Heart right ventricle (tissue), 16 donors: ENCODE measurements at regions not wholly inside any gene's neighbourhood (a gene's known extent, or its start where the extent isn't known, plus 50 kb on each side); places are given as distances from the start of the nearest gene placed in this dataset.
"Not testable (repeated sequence)": the region's sequence is repeated elsewhere in the genome, so short reads cannot be mapped to it uniquely, and the experiment has no call there.

Experiments
- ATAC-seq, 8 donors: fragments of 200-7000 bp; cut with Tn5 transposase; one replicate each; pipeline ENCODE4 v1.9.1; 2020; ENCODE audit warnings: mild to moderate bottlenecking in 8 of 8, moderate library complexity in 8 of 8, moderate number of reproducible peaks in 1 of 8
- DNase-seq, 2 donors: peaks; one replicate each; pipeline ENCODE4 v3.0.0-alpha.2; 2020
- H3K27ac ChIP-seq, 10 donors: fragments of 200-600 bp; sonication (generic) in 2 of 10; one replicate each; pipeline versions ENCODE4 v1.5.0 to v1.8.0; 2020 to 2022; ENCODE audit warnings: mild to moderate bottlenecking in 3 of 10
- H3K27me3 ChIP-seq, 7 donors: fragments of 200-600 bp; one replicate each; pipeline ENCODE4 v1.8.0; 2021 to 2022; ENCODE audit warnings: mild to moderate bottlenecking in 2 of 7
- H3K36me3 ChIP-seq, 9 donors: fragments of 200-600 bp; sonication (generic) in 1 of 9; one replicate each; pipeline versions ENCODE4 v1.5.0 to v1.8.0; 2020 to 2022; ENCODE audit warnings: mild to moderate bottlenecking in 2 of 9
- H3K4me1 ChIP-seq, 9 donors: fragments of 200-600 bp; sonication (generic) in 1 of 9; one replicate each; pipeline versions ENCODE4 v1.5.0 to v1.8.0; 2020 to 2022; ENCODE audit warnings: mild to moderate bottlenecking in 4 of 9
- H3K4me3 ChIP-seq, 10 donors: fragments of 200-600 bp; sonication (generic) in 2 of 10; one replicate each; pipeline versions ENCODE4 v1.5.0 to v1.8.0; 2020 to 2022; ENCODE audit warnings: mild to moderate bottlenecking in 7 of 10, moderate library complexity in 2 of 10
- H3K9me3 ChIP-seq, 11 donors: fragments of 200-600 bp in 10 of 11; sonication (generic) in 2 of 11; one replicate each; pipeline versions ENCODE4 v1.5.0 to v1.8.0; 2013 to 2022; ENCODE audit warnings: mild to moderate bottlenecking in 2 of 11, control low read depth in 1 of 11, moderate library complexity in 1 of 11
- WGBS, 2 donors: extraction: QIAGEN DNeasy Blood & Tissue Kit; methylation state at CpG; one replicate each; pipeline ENCODE4 v1.1.7; 2013; ENCODE audit warnings: inconsistent platforms in 1 of 2; 5-methylcytosine and 5-hydroxymethylcytosine counted together
- intact Hi-C, 10 donors: fragments of 100-400 bp; cut with DNase I; formaldehyde crosslinking; loops; one replicate each; pipeline versions ENCODE4 v1.11.1 to v1.14.2; 2022
- TF ChIP-seq, protein P1 (sequence below), 9 donors: fragments of 200-600 bp; sonication (generic) in 2 of 9; IDR thresholded peaks; one replicate each; pipeline versions ENCODE4 v1.5.0 to v1.8.0; 2021 to 2022; ENCODE audit warnings: antibody characterized with exemption in 9 of 9, mild to moderate bottlenecking in 5 of 9, moderate library complexity in 1 of 9
- donor health status: Arrhythmogenic right ventricular cardiomyopathy.
- donor health status: ischemic (EF 13 %, LVEDD 7.1; RV severe dilation, severe dysfunction).
- donor health status: healthy with polysubstance abuse.
- donor health status: DM: no; HTN: yes; CAD: no.
- donor health status: DM: no; HTN: no; CAD: no.
- donor health status: ischemic (EF 25% LVEDD 6.9; RV normal size, moderate dysfunction).
- donor health status: ischemic (EF 25% LVEDD 5.7; RV mildly dilated, moderate dysfunction).
- donor health status: healthy.
- donor health status: DM: yes; HTN: yes; CAD: no.
- donor health status: Ischemic cardiomyopathy.
- donor health status: ischemic (EF 35%, LVEDD 5.7; RV mildly dilated, moderate dysfunction).
- donor health status: nonischemic (EF 11% LVEDD 7.7; RV severe dilation, severe dysfunction).
- donor health status: DM: yes; HTN: yes; CAD: no.
- donor health status: PGD.
- donor health status: ischemic (EF 29% LVEDD 5.4; RV normal size, mild dysfunction).
- donor health status: nonischemic (EF 23%, LVEDD 6.1; RV moderate dilation, normal function).

- H3K27ac ChIP-seq: no peak overlapping the region
Measured at GRCh38 chr4:45437381-45437780, 686.5 kb downstream of the GABRG1 start.

DNA sequence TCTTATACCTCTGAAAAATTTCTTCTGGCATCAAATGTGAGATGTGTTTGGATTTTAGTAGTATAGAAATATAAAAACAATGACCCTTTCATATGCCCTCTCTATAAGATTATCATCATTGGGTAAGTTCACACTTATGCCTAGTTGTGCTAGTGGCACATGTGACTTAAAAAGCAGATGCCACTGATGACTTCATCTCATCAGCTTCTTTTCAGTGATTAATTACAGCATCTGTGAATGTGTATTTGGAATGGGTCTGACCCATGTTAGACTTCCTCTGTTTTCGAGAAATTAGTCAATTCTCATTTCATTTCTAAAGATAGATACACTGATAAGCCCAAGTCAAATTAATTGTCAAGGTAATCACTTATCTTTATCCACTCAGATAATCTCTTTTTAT lies 698.7 kb downstream of the GABRG1 start:
- DNase-seq (no peak), ATAC-seq (no peak)
- 52 to 74% methylated on average over 1 of the region's 1 CpG for WGBS, 2 donors
- H3K4me1 ChIP-seq: no peaks in the 10 kb centered on the region
- peaks cover 0 to 28% (median 0%) of the 10 kb centered on the region in 11 donors for H3K9me3 ChIP-seq
- H3K27ac ChIP-seq: no peak overlapping the region
- H3K27me3 ChIP-seq: no peaks in the 10 kb centered on the region
- no peak overlapping the region for H3K4me3 ChIP-seq
- intact Hi-C loops: no loop called here
- H3K36me3 ChIP-seq: no peaks in the 10 kb centered on the region
- TF ChIP-seq, protein P1, sequence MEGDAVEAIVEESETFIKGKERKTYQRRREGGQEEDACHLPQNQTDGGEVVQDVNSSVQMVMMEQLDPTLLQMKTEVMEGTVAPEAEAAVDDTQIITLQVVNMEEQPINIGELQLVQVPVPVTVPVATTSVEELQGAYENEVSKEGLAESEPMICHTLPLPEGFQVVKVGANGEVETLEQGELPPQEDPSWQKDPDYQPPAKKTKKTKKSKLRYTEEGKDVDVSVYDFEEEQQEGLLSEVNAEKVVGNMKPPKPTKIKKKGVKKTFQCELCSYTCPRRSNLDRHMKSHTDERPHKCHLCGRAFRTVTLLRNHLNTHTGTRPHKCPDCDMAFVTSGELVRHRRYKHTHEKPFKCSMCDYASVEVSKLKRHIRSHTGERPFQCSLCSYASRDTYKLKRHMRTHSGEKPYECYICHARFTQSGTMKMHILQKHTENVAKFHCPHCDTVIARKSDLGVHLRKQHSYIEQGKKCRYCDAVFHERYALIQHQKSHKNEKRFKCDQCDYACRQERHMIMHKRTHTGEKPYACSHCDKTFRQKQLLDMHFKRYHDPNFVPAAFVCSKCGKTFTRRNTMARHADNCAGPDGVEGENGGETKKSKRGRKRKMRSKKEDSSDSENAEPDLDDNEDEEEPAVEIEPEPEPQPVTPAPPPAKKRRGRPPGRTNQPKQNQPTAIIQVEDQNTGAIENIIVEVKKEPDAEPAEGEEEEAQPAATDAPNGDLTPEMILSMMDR (IDR thresholded peaks at IDR 0.05): no peak

More at GRCh38 chr4:45437381-45437780, 686.5 kb downstream of the GABRG1 start:
- peaks cover 0 to 6% (median 0%) of the 10 kb centered on the region in 9 donors for H3K4me1 ChIP-seq
- no peaks in the 10 kb centered on the region for H3K9me3 ChIP-seq
- no peaks in the 10 kb centered on the region for H3K36me3 ChIP-seq
- H3K27me3 ChIP-seq: no peaks in the 10 kb centered on the region
- no peak for ATAC-seq
- 90 to 97% methylated on average over 1 of the region's 1 CpG for WGBS, 2 donors
- DNase-seq: no peak
- TF ChIP-seq, protein P1 (IDR thresholded peaks at IDR 0.05): no peak
- H3K4me3 ChIP-seq: no peak overlapping the region
- intact Hi-C loops: no loop called here

DNA sequence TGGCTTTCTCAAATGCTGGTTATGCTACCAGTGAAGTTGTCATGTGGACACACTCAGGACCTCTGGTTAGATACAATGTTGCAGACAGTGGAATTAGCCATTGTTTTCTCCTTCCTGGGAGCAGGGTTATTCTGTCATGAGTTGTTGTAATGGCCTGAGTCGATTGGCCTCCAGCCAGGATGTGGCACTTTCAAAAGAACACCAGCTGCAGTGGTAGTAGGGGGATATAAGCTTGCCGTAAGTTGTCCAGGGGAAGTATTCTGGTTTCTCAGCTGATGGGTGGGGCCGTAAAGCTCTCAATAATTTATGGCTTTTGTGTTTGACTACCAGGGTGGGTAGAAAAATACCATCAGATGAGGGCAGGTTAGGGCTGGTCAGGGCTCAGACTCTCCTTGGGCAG lies 697.5 kb upstream of the GNPDA2 start:
- Histone ChIP-seq H3K27me3 (no peaks in the 10 kb centered on the region), H3K36me3 (no peaks in the 10 kb centered on the region), H3K4me1 (no peaks in the 10 kb centered on the region), H3K9me3 (peaks cover 0 to 32% (median 0%) of the 10 kb centered on the region in 11 donors), H3K27ac (no peak overlapping the region), H3K4me3 (no peak overlapping the region)
- TF ChIP-seq, protein P1 (IDR thresholded peaks at IDR 0.05): no peak
- DNase-seq: no peak
- intact Hi-C loops: no loop called here
- no peak for ATAC-seq
- WGBS, 2 donors: 70 to 82% methylated on average over 3 of the region's 3 CpGs

- intact Hi-C loops, H3K36me3 ChIP-seq, H3K27ac ChIP-seq, H3K4me3 ChIP-seq, H3K27me3 ChIP-seq, ATAC-seq, H3K4me1 ChIP-seq: not testable (repeated sequence)
- peaks cover 0 to 32% (median 0%) of the 10 kb centered on the region in 11 donors for H3K9me3 ChIP-seq
- peak in 1 of 2 donors; percentile 5 for DNase-seq
- 91 to 95% methylated on average over 20 to 21 of the region's 21 CpGs for WGBS, 2 donors
Measured at GRCh38 chr4:45420091-45420674, 693.8 kb upstream of the GNPDA2 start.

GRCh38 chr4:45410701-45411210 lies 684.4 kb upstream of the GNPDA2 start:
- 51 to 54% methylated on average over 5 of the region's 5 CpGs for WGBS, 2 donors
- Histone ChIP-seq H3K9me3 (no peaks in the 10 kb centered on the region), H3K27ac (no peak overlapping the region), H3K27me3 (no peaks in the 10 kb centered on the region), H3K4me3 (no peak overlapping the region), H3K36me3 (no peaks in the 10 kb centered on the region), H3K4me1 (no peaks in the 10 kb centered on the region)
- no peak for DNase-seq
- intact Hi-C loops: no loop called here
- no peak for ATAC-seq
- TF ChIP-seq, protein P1 (IDR thresholded peaks at IDR 0.05): no peak
